ENCODE measurements at regions not wholly inside any gene's neighbourhood (a gene's known extent, or its start where the extent isn't known, plus 50 kb on each side); places are given as distances from the start of the nearest gene placed in this dataset.

- TF ChIP-seq CTCF (IDR thresholded peaks at IDR 0.05; ENCODE audit: borderline replicate concordance, extremely low read depth, low read length, poor library complexity, severe bottlenecking) (no peak), EZH2 (IDR thresholded peaks at IDR 0.05; ENCODE audit: borderline replicate concordance, low read depth, low read length, severe bottlenecking) (no peak)
Measured at GRCh38 chr4:130922955-130923354, 1827.0 kb downstream of the C4orf33 start.

All from DND-41 (cell line).